Skeletal muscle tissue (tissue), 3 donors: ENCODE measurements at regions not wholly inside any gene's neighbourhood (a gene's known extent, or its start where the extent isn't known, plus 50 kb on each side); places are given as distances from the start of the nearest gene placed in this dataset.
"Not testable (repeated sequence)": the region's sequence is repeated elsewhere in the genome, so short reads cannot be mapped to it uniquely, and the experiment has no call there.

Experiments used
- H3K27ac ChIP-seq: one replicate; pipeline ENCODE4 v1.7.0; 2013; ENCODE audit warnings: mild to moderate bottlenecking, low read depth, low read length, inconsistent platforms
- H3K27me3 ChIP-seq, 3 donors: one replicate each; pipeline ENCODE4 v1.7.0; 2013; ENCODE audit warnings: low read length in 3 of 3; ENCODE audit not compliant: control insufficient read depth in 3 of 3, insufficient read depth in 3 of 3
- H3K36me3 ChIP-seq, 3 donors: one replicate each; pipeline ENCODE4 v1.7.0; 2013; ENCODE audit warnings: low read length in 3 of 3; ENCODE audit not compliant: control insufficient read depth in 3 of 3, insufficient read depth in 3 of 3
- H3K4me1 ChIP-seq, 3 donors: one replicate each; pipeline ENCODE4 v1.7.0; 2013; ENCODE audit warnings: low read length in 3 of 3, mild to moderate bottlenecking in 3 of 3; ENCODE audit not compliant: control insufficient read depth in 3 of 3, insufficient read depth in 3 of 3
- H3K4me3 ChIP-seq, 3 donors: one replicate each; pipeline ENCODE4 v1.7.0; 2013; ENCODE audit warnings: low read length in 3 of 3
- H3K9ac ChIP-seq, 3 donors: one replicate each; pipeline ENCODE4 v1.7.0; 2013; ENCODE audit warnings: low read length in 3 of 3, mild to moderate bottlenecking in 3 of 3, moderate library complexity in 2 of 3, low read depth in 1 of 3
- H3K9me3 ChIP-seq, 3 donors: one replicate each; pipeline ENCODE4 v1.7.0; 2013; ENCODE audit warnings: low read length in 3 of 3; ENCODE audit not compliant: control insufficient read depth in 3 of 3
- donor health status: Osteomylitis.

GRCh38 chr20:26373066-26373465, 676.4 kb upstream of the ZNF337 start:
- H3K9me3 ChIP-seq, H3K27me3 ChIP-seq, H3K4me3 ChIP-seq, H3K36me3 ChIP-seq, H3K4me1 ChIP-seq, H3K9ac ChIP-seq, H3K27ac ChIP-seq: not testable (repeated sequence)

- Histone ChIP-seq H3K9ac (no peak overlapping the region), H3K9me3 (peaks cover 0 to under 1% (median 0%) of the 10 kb centered on the region in 3 donors), H3K27me3 (no peaks in the 10 kb centered on the region), H3K4me1 (no peaks in the 10 kb centered on the region), H3K27ac (no peak overlapping the region), H3K4me3 (no peak overlapping the region), H3K36me3 (no peaks in the 10 kb centered on the region)
Observed at GRCh38 chr20:26354511-26354910, 657.9 kb upstream of the ZNF337 start.

DNA sequence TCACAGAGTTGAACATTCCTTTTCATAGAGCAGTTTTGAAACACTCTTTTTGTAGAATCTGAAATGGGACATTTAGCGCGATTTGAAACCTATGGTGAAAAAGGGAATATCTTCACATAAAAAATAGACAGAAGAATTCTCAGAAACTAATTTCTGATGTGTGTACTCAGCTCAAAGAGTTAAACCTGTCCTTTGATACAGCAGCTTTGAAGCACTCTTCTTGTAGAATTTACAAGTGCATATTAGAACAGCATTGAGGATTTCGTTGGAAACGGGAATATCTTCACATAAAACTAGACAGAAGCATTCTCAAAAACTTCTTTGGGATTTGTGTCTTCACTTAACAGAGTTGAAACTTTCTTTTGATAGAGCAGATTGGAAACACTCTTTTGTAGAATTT, 650.7 kb upstream of the ZNF337 start:
- H3K4me3 ChIP-seq, result no peak overlapping the region
- H3K36me3 ChIP-seq, result no peaks in the 10 kb centered on the region
- no peaks in the 10 kb centered on the region for H3K4me1 ChIP-seq
- no peak overlapping the region for H3K9ac ChIP-seq
- no peaks in the 10 kb centered on the region for H3K9me3 ChIP-seq
- no peak overlapping the region for H3K27ac ChIP-seq
- H3K27me3 ChIP-seq, result no peaks in the 10 kb centered on the region

GRCh38 chr20:26340460-26341065, 643.9 kb upstream of the ZNF337 start:
- not testable (repeated sequence) for H3K9me3 ChIP-seq, H3K36me3 ChIP-seq, H3K9ac ChIP-seq, H3K4me3 ChIP-seq, H3K27ac ChIP-seq, H3K27me3 ChIP-seq, H3K4me1 ChIP-seq

GRCh38 chr20:26324177-26324576, 627.5 kb upstream of the ZNF337 start:
- H3K27ac ChIP-seq, result no peak overlapping the region
- H3K36me3 ChIP-seq, result no peaks in the 10 kb centered on the region
- no peaks in the 10 kb centered on the region for H3K4me1 ChIP-seq
- no peaks in the 10 kb centered on the region for H3K27me3 ChIP-seq
- no peaks in the 10 kb centered on the region for H3K9me3 ChIP-seq
- no peak overlapping the region for H3K9ac ChIP-seq
- H3K4me3 ChIP-seq, result no peak overlapping the region

GRCh38 chr20:26315054-26315453, 618.4 kb upstream of the ZNF337 start:
- H3K27me3 ChIP-seq, result no peaks in the 10 kb centered on the region
- no peak overlapping the region for H3K9ac ChIP-seq
- no peaks in the 10 kb centered on the region for H3K36me3 ChIP-seq
- H3K27ac ChIP-seq, result no peak overlapping the region
- H3K4me3 ChIP-seq, result no peak overlapping the region
- no peaks in the 10 kb centered on the region for H3K9me3 ChIP-seq
- no peaks in the 10 kb centered on the region for H3K4me1 ChIP-seq

GRCh38 chr20:26309720-26310119, 613.1 kb upstream of the ZNF337 start:
- not testable (repeated sequence) for H3K4me1 ChIP-seq, H3K27me3 ChIP-seq, H3K36me3 ChIP-seq, H3K9ac ChIP-seq, H3K27ac ChIP-seq, H3K4me3 ChIP-seq, H3K9me3 ChIP-seq

DNA sequence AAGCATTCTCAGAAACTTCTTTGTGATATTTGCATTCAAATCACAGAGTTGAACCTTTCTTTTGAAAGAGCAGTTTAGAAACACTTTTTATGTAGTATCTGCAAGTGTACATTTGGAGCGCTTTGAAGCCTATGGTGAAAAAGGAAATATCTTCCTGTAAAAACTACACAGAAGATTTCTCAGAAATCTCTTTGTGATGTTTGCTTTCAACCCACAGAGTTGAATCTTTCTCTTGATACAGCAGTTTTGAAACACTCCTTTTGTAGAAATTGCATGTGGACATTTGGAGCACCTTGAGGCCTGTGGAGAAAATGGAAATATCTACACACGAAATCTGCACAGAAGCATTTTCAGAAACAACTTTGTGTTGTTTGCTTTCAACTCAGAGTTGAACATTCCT, 612.3 kb upstream of the ZNF337 start:
- H3K9ac ChIP-seq, result no peak overlapping the region
- no peaks in the 10 kb centered on the region for H3K27me3 ChIP-seq
- H3K4me3 ChIP-seq, result no peak overlapping the region
- no peaks in the 10 kb centered on the region for H3K36me3 ChIP-seq
- no peak overlapping the region for H3K27ac ChIP-seq
- no peaks in the 10 kb centered on the region for H3K4me1 ChIP-seq
- no peaks in the 10 kb centered on the region for H3K9me3 ChIP-seq

GRCh38 chr20:26295006-26295405, 598.4 kb upstream of the ZNF337 start:
- H3K4me1 ChIP-seq, result no peaks in the 10 kb centered on the region
- no peaks in the 10 kb centered on the region for H3K36me3 ChIP-seq
- no peak overlapping the region for H3K4me3 ChIP-seq
- H3K27ac ChIP-seq, result no peak overlapping the region
- no peaks in the 10 kb centered on the region for H3K9me3 ChIP-seq
- no peaks in the 10 kb centered on the region for H3K27me3 ChIP-seq
- no peak overlapping the region for H3K9ac ChIP-seq

DNA sequence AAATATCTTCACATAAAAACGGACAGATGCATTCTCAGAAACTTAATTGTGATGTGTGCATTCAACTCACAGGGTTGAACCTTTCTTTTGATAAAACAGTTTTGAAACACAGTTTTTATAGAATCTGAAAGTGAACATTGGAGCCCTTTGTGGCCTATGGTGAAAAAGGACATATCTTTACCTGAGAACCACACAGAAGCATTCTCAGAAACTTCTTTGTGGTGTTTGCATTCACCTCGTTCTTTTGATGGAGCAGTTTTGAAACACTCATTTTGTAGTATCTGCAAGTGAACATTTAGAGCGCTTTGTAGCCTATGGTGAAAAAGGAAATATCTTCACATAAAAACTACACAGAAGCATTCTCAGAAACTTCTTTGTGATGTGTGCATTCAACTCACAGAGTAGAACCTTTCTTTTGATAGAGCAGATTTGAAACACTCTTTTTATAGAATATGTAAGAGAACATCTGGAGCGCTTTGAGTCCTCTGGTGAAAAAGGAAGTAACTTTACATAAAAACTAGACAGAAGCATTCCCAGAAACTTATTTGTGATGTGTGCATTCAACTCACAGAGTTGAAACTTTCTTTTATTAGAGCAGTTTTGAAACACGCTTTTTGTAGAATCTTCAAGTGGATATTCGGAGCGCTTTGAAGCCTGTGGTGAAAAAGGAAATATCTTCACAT, 591.9 kb upstream of the ZNF337 start:
- H3K36me3 ChIP-seq, H3K27me3 ChIP-seq, H3K9me3 ChIP-seq, H3K4me1 ChIP-seq, H3K4me3 ChIP-seq, H3K9ac ChIP-seq, H3K27ac ChIP-seq: not testable (repeated sequence)
